Activated CD4-positive, alpha-beta T cell treated with anti-CD3 and anti-CD28 coated beads, Interleukin-2, amount 50 U/mL, for 16 hours (primary cell): ENCODE measurements at regions not wholly inside any gene's neighbourhood (a gene's known extent, or its start where the extent isn't known, plus 50 kb on each side); places are given as distances from the start of the nearest gene placed in this dataset.

Source experiments
- DNase-seq: peaks from one replicate; pipeline ENCODE4 v3.0.0-alpha.2; 2020

GRCh38 chr3:13207975-13208705 lies 134.9 kb upstream of the IQSEC1 start:
- DNase-seq: no peak

- no peak for DNase-seq
Measured at GRCh38 chr3:13207578-13207922, 134.3 kb upstream of the IQSEC1 start.

- no peak for DNase-seq
Measured at GRCh38 chr3:13206799-13207577, 133.8 kb upstream of the IQSEC1 start.

- DNase-seq: no peak
Measured at GRCh38 chr3:13205567-13206143, 132.4 kb upstream of the IQSEC1 start.

- no peak for DNase-seq
Measured at GRCh38 chr3:13204177-13204581, 130.9 kb upstream of the IQSEC1 start.

- DNase-seq: no peak
Measured at GRCh38 chr3:13203398-13204176, 130.4 kb upstream of the IQSEC1 start.

GRCh38 chr3:13202744-13203397 lies 129.6 kb upstream of the IQSEC1 start:
- DNase-seq: no peak

- no peak for DNase-seq
Measured at GRCh38 chr3:13201851-13202250, 128.6 kb upstream of the IQSEC1 start.

GRCh38 chr3:13200946-13201345 lies 127.7 kb upstream of the IQSEC1 start:
- DNase-seq: no peak

GRCh38 chr3:13200465-13200864 lies 127.2 kb upstream of the IQSEC1 start:
- no peak for DNase-seq

- no peak for DNase-seq
Measured at GRCh38 chr3:13199899-13200451, 126.7 kb upstream of the IQSEC1 start.

- DNase-seq: no peak
Measured at GRCh38 chr3:13199006-13199776, 126.0 kb upstream of the IQSEC1 start.

- DNase-seq: no peak
Measured at GRCh38 chr3:13198264-13198879, 125.1 kb upstream of the IQSEC1 start.

- DNase-seq: no peak
Measured at GRCh38 chr3:13197795-13198194, 124.6 kb upstream of the IQSEC1 start.

GRCh38 chr3:13197281-13197680 lies 124.1 kb upstream of the IQSEC1 start:
- no peak for DNase-seq

- DNase-seq: no peak
Measured at GRCh38 chr3:13195374-13195773, 122.1 kb upstream of the IQSEC1 start.

GRCh38 chr3:13194285-13195209 lies 121.3 kb upstream of the IQSEC1 start:
- no peak for DNase-seq

- no peak for DNase-seq
Measured at GRCh38 chr3:13193320-13194284, 120.4 kb upstream of the IQSEC1 start.
